CD14-positive monocyte (primary cell): ENCODE measurements at regions not wholly inside any gene's neighbourhood (a gene's known extent, or its start where the extent isn't known, plus 50 kb on each side); places are given as distances from the start of the nearest gene placed in this dataset.
A peak's percentile ranks its signal among the peaks of the same experiment; 100 is the strongest.

Experiments
- DNase-seq, 3 donors: peaks; one replicate each; pipeline ENCODE4 v3.0.0-alpha.2; 2011 to 2022
- H2AFZ ChIP-seq: 2 replicates; pipeline ENCODE4 v1.6.0; 2012; ENCODE audit warnings: mild to moderate bottlenecking, low read depth, low read length, inconsistent platforms; ENCODE audit not compliant: insufficient read depth, poor library complexity, severe bottlenecking
- H3K27ac ChIP-seq, 2 donors: 1 replicate in 1 of 2; 2 replicates in 1 of 2; pipeline ENCODE4 v1.5.1; 2012 to 2013; ENCODE audit warnings: low read length in 2 of 2, control low read depth in 1 of 2, inconsistent platforms in 1 of 2, low read depth in 1 of 2, mild to moderate bottlenecking in 1 of 2
- H3K27me3 ChIP-seq, 2 donors: one replicate each; pipeline versions ENCODE4 v1.6.0 to v1.6.1; 2011 to 2013; ENCODE audit warnings: low read length in 2 of 2; ENCODE audit not compliant: control insufficient read depth in 2 of 2, insufficient read depth in 2 of 2
- H3K36me3 ChIP-seq, 2 donors: replicated peaks in 1 of 2; 1 replicate in 1 of 2; 2 replicates in 1 of 2; pipeline versions ENCODE4 v1.5.1 to v1.6.1; 2012 to 2013; ENCODE audit warnings: low read length in 2 of 2, control low read depth in 1 of 2, inconsistent platforms in 1 of 2, mild to moderate bottlenecking in 1 of 2; ENCODE audit not compliant: insufficient read depth in 2 of 2, control insufficient read depth in 1 of 2
- H3K4me1 ChIP-seq, 2 donors: 1 replicate in 1 of 2; 2 replicates in 1 of 2; pipeline versions ENCODE4 v1.5.1 to v1.6.1; 2012 to 2013; ENCODE audit warnings: low read length in 2 of 2, control low read depth in 1 of 2, inconsistent platforms in 1 of 2, mild to moderate bottlenecking in 1 of 2, moderate library complexity in 1 of 2; ENCODE audit not compliant: insufficient read depth in 2 of 2, control insufficient read depth in 1 of 2
- H3K4me2 ChIP-seq: replicated peaks from 2 replicates; pipeline ENCODE3; 2012; ENCODE audit warnings: low read length, moderate library complexity, mild to moderate bottlenecking; ENCODE audit not compliant: poor library complexity, severe bottlenecking; ENCODE audit errors: extremely low read depth
- H3K4me3 ChIP-seq, 3 experiments: fragments of 200-600 bp in 1 of 3; sonication (generic) in 1 of 3; replicated peaks in 1 of 3; 1 replicate in 2 of 3; 2 replicates in 1 of 3; pipeline ENCODE4 v1.5.1; 2011 to 2013; ENCODE audit warnings: low read length in 3 of 3, mild to moderate bottlenecking in 3 of 3, control low read depth in 2 of 3, low read depth in 2 of 3, inconsistent platforms in 1 of 3, moderate library complexity in 1 of 3
- H3K79me2 ChIP-seq: 2 replicates; pipeline ENCODE4 v1.6.0; 2012; ENCODE audit warnings: mild to moderate bottlenecking, control low read depth, inconsistent platforms, low read length, moderate library complexity; ENCODE audit not compliant: insufficient read depth
- H3K9ac ChIP-seq: 2 replicates; pipeline ENCODE4 v1.6.0; 2017; ENCODE audit warnings: low read length, mild to moderate bottlenecking; ENCODE audit not compliant: insufficient read depth, poor library complexity, severe bottlenecking
- H3K9me3 ChIP-seq, 2 donors: replicated peaks in 1 of 2; 1 replicate in 1 of 2; 2 replicates in 1 of 2; pipeline versions ENCODE4 v1.5.1 to v1.6.1; 2012 to 2013; ENCODE audit warnings: low read length in 2 of 2, control low read depth in 1 of 2; ENCODE audit not compliant: control insufficient read depth in 1 of 2, insufficient read depth in 1 of 2
- H4K20me1 ChIP-seq: 2 replicates; pipeline ENCODE4 v1.6.0; 2012; ENCODE audit warnings: mild to moderate bottlenecking, low read length, control low read depth, moderate library complexity; ENCODE audit not compliant: insufficient read depth
- H3K27ac Mint-ChIP-seq, 7 donors: one replicate each; pipeline ENCODE4 v1.8.0; 2020; ENCODE audit warnings: mild to moderate bottlenecking in 7 of 7, mixed read lengths in 7 of 7, moderate library complexity in 6 of 7, inconsistent platforms in 2 of 7
- H3K27me3 Mint-ChIP-seq, 3 donors: one replicate each; pipeline ENCODE4 v1.8.0; 2021 to 2022; ENCODE audit warnings: low read depth in 3 of 3, mild to moderate bottlenecking in 3 of 3, mixed read lengths in 3 of 3, moderate library complexity in 3 of 3, inconsistent platforms in 1 of 3
- H3K36me3 Mint-ChIP-seq, 2 donors: one replicate each; pipeline ENCODE4 v1.8.0; 2020; ENCODE audit warnings: mixed read lengths in 2 of 2, inconsistent platforms in 1 of 2, mild to moderate bottlenecking in 1 of 2
- H3K4me1 Mint-ChIP-seq: one replicate; pipeline ENCODE4 v1.8.0; 2020; ENCODE audit warnings: mild to moderate bottlenecking, mixed read lengths
- H3K4me3 Mint-ChIP-seq, 2 donors: one replicate each; pipeline ENCODE4 v1.8.0; 2020; ENCODE audit warnings: mild to moderate bottlenecking in 2 of 2, mixed read lengths in 2 of 2, moderate library complexity in 1 of 2
- H3K9me3 Mint-ChIP-seq, 7 donors: one replicate each; pipeline ENCODE4 v1.8.0; 2020 to 2022; ENCODE audit warnings: mixed read lengths in 7 of 7, mild to moderate bottlenecking in 6 of 7, moderate library complexity in 6 of 7, inconsistent platforms in 2 of 7
- WGBS: methylation state at CpG from one replicate; pipeline ENCODE4 v1.1.5; 2013; ENCODE audit warnings: missing lambda C conversion rate; ENCODE audit not compliant: insufficient coverage; 5-methylcytosine and 5-hydroxymethylcytosine counted together
- intact Hi-C, 2 donors: fragments of 100-400 bp; cut with micrococcal nuclease; formaldehyde crosslinking; loops; one replicate each; pipeline versions ENCODE4 v1.15.0 to v1.15.1; 2023
- TF ChIP-seq, protein P1 (sequence below): fragments of 200-600 bp; IDR thresholded peaks from one replicate; pipeline ENCODE4 v1.8.0; 2022; ENCODE audit warnings: antibody characterized with exemption, mild to moderate bottlenecking

DNA sequence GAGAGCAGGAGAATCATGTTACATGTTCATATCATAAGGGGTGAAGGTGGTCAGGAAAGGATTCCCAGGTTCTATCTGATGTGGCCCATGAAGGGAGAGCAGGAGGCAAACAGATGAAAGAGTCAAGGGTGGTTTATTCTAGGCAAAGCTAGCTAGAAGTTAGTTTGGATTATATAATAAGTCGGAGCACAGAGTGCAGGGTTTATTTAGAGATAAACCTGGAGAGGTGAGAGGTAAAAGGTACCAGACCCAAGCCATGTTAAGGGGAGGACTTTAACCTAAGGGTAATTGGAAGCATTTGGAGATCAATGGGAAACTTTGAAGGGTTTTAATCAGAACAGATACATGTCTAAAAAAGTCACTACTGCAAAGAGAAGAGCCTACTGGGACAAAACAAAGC, 69.2 kb upstream of the LRATD1 start:
- H3K4me3 Mint-ChIP-seq: no peak overlapping the region
- H3K4me1 Mint-ChIP-seq: no peaks in the 10 kb centered on the region
- Histone ChIP-seq H3K4me1 (no peaks in the 10 kb centered on the region), H3K27me3 (no peaks in the 10 kb centered on the region), H3K9ac (no peak overlapping the region), H3K36me3 (no peaks in the 10 kb centered on the region), H3K4me2 (no peak overlapping the region), H3K27ac (no peak overlapping the region), H3K9me3 (peaks cover 0 to 6% of the 10 kb centered on the region in 2 donors), H3K4me3 (no peak overlapping the region), H2AFZ (no peak overlapping the region), H3K79me2 (no peaks in the 10 kb centered on the region), H4K20me1 (no peaks in the 10 kb centered on the region)
- H3K27ac Mint-ChIP-seq: no peak overlapping the region
- WGBS: 67% methylated on average over 1 of the region's 1 CpG
- TF ChIP-seq, protein P1, sequence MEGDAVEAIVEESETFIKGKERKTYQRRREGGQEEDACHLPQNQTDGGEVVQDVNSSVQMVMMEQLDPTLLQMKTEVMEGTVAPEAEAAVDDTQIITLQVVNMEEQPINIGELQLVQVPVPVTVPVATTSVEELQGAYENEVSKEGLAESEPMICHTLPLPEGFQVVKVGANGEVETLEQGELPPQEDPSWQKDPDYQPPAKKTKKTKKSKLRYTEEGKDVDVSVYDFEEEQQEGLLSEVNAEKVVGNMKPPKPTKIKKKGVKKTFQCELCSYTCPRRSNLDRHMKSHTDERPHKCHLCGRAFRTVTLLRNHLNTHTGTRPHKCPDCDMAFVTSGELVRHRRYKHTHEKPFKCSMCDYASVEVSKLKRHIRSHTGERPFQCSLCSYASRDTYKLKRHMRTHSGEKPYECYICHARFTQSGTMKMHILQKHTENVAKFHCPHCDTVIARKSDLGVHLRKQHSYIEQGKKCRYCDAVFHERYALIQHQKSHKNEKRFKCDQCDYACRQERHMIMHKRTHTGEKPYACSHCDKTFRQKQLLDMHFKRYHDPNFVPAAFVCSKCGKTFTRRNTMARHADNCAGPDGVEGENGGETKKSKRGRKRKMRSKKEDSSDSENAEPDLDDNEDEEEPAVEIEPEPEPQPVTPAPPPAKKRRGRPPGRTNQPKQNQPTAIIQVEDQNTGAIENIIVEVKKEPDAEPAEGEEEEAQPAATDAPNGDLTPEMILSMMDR: no peak
- intact Hi-C loops: no loop called here
- H3K36me3 Mint-ChIP-seq: no peaks in the 10 kb centered on the region
- DNase-seq: no peak
- H3K27me3 Mint-ChIP-seq: no peaks in the 10 kb centered on the region
- H3K9me3 Mint-ChIP-seq: peaks cover 0 to 10% (median 3%) of the 10 kb centered on the region in 7 donors

DNA sequence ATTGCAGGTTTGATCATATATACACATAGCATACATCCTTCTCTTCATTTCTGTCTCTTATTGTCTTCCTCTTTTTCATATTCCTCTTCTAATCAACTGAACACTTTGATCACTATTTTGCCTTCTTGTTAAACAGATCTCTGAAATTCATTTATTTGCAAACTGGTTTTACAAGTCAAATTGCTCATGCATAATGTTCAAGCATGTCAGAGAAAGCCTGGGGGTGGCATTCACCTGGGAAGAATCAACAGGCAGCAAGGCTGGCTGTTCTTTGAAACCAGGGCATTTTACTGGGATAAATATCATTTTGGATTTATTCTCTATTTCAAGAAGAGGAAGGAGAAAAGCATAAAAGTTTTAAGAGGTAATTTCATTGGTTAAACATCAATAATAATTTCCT, 66.9 kb upstream of the LRATD1 start:
- H2AFZ ChIP-seq: no peak overlapping the region
- DNase-seq: no peak
- H3K9me3 Mint-ChIP-seq: peaks cover 0 to 3% (median 2%) of the 10 kb centered on the region in 7 donors
- peak overlapping the region in 1 of 7 donors; percentile 20 for H3K27ac Mint-ChIP-seq
- H3K36me3 Mint-ChIP-seq: no peaks in the 10 kb centered on the region
- no peak overlapping the region for H3K9ac ChIP-seq
- H3K4me3 ChIP-seq: no peak overlapping the region
- no peaks in the 10 kb centered on the region for H4K20me1 ChIP-seq
- H3K9me3 ChIP-seq: peaks cover 0 to 6% of the 10 kb centered on the region in 2 donors
- H3K27ac ChIP-seq: no peak overlapping the region
- no peaks in the 10 kb centered on the region for H3K27me3 ChIP-seq
- no peak overlapping the region for H3K4me3 Mint-ChIP-seq
- H3K79me2 ChIP-seq: no peaks in the 10 kb centered on the region
- no peak overlapping the region for H3K4me2 ChIP-seq
- TF ChIP-seq, protein P1: no peak
- intact Hi-C loops: no loop called here
- peaks cover 0 to 2% (median 0%) of the 10 kb centered on the region in 3 donors for H3K27me3 Mint-ChIP-seq
- no peaks in the 10 kb centered on the region for H3K36me3 ChIP-seq
- no peaks in the 10 kb centered on the region for H3K4me1 Mint-ChIP-seq
- no peaks in the 10 kb centered on the region for H3K4me1 ChIP-seq
